Spleen (tissue), 7 donors: ENCODE measurements at regions not wholly inside any gene's neighbourhood (a gene's known extent, or its start where the extent isn't known, plus 50 kb on each side); places are given as distances from the start of the nearest gene placed in this dataset.

Source experiments
- CTCF ChIP-seq, 11 experiments: fragments of 200-600 bp in 7 of 11; fragments of 450-650 bp in 4 of 11; sonication (generic) in 4 of 11; IDR thresholded peaks in 8 of 11; conservative IDR thresholded peaks in 3 of 11; 1 replicate in 7 of 11; 2 replicates in 4 of 11; pipeline versions ENCODE4 v1.4.0 to v1.8.0; 2016 to 2021; ENCODE audit warnings: antibody characterized with exemption in 11 of 11, inconsistent platforms in 4 of 11, mild to moderate bottlenecking in 1 of 11
- POLR2A ChIP-seq, 3 donors: fragments of 450-650 bp; IDR thresholded peaks; one replicate each; pipeline ENCODE4 v1.5.1; 2017; ENCODE audit warnings: antibody characterized with exemption in 3 of 3, mild to moderate bottlenecking in 1 of 3
- POLR2AphosphoS5 ChIP-seq, 3 donors: sonication (generic); formaldehyde crosslinking; IDR thresholded peaks; one replicate each; pipeline ENCODE4 v1.5.1; 2017; ENCODE audit warnings: antibody characterized with exemption in 3 of 3
- donor health status: DM: no; HTN: no; CAD: no; lungs with moderate emphysema.
- donor health status: DM: no; HTN: no; CAD: no.
- donor health status: DM: no; HTN: no; CAD: no.

GRCh38 chr4:32689518-32689917 lies 1969.3 kb downstream of the PCDH7 start:
- no peak for TF ChIP-seq CTCF (IDR thresholded peaks at IDR 0.05 in 8 of 11, conservative IDR thresholded peaks at IDR 0.05 in 3 of 11)
- TF ChIP-seq POLR2A (IDR thresholded peaks at IDR 0.05), result no peak
- no peak for TF ChIP-seq POLR2AphosphoS5 (IDR thresholded peaks at IDR 0.05)
